Femur (tissue), 1 donor: ENCODE measurements at regions not wholly inside any gene's neighbourhood (a gene's known extent, or its start where the extent isn't known, plus 50 kb on each side); places are given as distances from the start of the nearest gene placed in this dataset.

Experiments used
- DNase-seq: peaks from one replicate; pipeline ENCODE4 v3.0.0-alpha.2; 2017

DNA sequence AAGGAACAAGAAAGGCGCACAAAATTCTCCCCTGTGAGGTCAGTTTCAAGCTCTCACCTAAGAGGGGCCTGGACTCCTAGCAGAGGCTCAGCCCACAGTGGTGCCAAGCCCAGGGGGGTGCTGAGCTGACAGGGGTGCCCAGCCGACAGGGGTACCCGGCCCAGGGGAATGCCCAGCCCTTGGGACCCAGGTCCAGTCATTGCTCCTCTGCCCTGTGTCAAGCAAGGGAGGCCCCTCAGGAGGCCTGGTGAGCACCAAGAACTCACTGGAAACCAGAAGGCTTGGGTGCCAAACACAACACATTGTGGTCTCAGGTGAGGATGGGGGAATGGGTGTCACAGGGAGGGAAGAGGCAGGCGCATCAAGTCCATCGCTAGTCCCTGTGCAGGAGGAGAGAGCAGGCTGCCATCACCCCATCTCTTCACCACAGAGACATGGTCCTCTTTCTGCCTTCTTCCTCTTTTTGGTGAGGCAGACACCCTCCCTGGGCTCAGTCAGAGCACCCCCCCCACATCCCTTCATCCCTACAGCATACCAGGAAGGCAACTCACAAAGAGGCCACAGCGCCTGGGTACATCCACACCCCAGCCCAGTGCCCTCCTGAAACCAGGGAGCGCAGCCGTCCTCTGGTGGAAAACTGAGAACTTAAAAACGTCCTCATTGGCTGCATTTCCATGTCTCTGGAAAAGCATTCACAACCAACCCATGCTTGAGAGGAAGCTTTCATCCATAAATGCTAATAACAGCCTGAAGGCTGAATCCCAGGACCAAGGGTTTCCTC lies 111.3 kb downstream of the BANF2 start:
- DNase-seq: peak; percentile 51

DNA sequence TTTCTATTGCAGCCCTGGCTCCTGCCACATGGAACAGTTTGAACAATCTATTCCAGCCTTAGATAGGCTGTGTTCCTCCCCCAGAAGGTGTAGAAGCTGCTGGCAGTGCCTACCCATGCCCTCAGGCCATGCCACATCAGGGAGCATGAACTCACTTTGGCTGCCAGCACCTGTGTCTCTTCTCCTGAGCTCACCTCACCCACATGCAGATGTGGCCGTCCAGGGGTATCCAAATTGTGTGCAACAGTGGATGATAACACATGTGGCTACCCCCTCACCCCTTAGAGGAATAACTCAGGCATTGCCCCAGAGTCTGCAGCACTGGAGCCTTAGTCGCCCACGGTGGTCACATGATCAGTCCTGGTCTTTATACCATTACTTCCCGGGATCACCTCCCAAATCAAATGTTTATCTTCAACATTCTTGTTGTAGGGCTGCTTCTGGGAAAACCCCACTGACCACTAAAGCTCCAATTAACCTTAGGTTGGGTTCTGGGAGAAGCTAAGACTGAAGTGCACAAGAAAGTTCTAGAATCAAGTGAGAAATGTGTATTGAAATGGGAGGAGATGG lies 110.4 kb downstream of the BANF2 start:
- DNase-seq: no peak

DNA sequence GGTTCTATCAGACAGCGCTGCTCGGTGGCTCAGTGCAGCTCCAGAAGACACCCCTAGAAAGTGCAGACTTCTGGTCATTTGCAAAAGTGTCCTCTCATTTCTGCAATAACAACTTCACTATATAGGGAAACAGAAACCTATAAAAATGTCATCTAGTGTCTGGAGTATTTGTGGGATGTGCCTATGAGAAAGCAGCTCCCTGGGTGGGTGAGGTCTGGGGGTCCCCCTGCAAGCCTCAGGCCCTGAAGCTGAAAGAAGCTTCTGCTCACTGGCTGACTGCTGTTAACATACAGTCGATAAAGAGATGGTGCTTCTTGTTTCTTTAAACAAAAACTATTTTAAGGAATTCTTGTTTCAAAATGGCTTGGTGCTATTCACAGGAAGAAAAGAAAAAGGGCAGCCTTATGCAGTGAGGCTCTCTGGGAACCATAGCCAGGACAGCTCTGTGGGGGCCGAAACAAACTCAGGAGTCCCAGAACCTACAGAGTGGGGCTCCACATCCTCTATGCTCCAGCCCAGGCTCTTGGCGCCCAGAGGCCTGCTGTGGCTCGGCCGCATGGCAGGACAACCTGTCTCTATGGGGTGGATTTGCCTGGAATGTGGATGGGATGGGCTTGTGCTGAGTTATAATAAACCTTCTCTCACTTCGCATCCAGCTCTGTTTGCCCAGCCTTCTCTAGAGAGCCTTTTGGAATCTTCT lies 109.7 kb downstream of the BANF2 start:
- DNase-seq: no peak

DNA sequence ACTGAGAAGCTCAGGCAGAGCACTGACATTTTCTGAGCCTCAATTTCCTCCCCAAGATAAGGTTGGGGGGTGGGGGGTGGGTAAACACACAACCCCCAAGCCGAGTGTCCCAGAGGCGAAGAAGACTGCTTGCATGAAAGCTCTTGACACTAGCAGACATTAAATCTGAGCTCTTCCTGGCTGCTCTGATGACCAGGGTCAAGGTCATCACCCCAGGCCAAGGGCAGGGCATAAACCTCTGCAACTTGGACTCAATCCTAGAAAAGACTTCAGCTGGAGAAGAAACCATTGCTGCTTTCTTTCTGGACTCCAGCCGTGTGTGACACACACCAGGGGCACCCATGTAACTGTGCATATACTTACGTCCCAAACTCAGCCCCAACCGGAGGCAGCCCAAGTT lies 109.0 kb downstream of the BANF2 start:
- no peak for DNase-seq

- peak; percentile 86 for DNase-seq
Observed at GRCh38 chr20:17808357-17808756, 108.6 kb downstream of the BANF2 start.

- no peak for DNase-seq
Observed at GRCh38 chr20:17807651-17808050, 107.9 kb downstream of the BANF2 start.

DNA sequence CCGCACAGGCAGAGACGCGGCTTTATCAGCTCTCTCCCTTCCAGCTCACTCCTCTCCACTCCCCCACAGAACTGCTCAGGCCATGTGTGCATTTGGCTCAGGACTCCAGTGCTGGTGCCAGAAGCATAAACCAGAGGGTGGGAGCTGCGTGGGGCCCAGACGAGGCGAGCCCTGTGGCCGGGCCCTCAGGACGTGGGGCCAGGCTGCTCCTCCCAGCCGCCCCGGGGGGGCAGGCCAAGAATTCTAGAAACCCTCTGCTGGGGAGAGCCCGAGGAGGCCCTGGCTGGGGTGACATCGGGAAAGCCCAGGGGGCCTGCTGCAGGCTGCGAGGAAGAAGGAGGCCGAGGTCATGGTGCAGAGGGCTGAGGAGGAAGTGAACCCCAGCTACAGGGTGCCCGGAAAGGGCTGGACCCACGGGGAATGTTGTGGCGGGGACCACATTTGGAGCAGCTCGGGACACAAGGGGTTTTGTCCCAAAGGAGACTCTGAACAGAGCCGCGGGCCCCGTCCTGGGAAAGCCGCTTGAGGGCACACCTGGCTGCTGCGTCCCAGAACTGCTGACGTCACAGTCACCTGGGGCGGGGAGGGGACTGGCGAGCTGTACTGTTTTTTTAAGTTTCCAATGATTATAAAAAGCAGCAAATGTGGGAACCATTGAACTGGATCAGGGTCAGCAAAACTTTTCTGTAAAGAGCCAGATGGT lies 107.1 kb downstream of the BANF2 start:
- DNase-seq: peak; percentile 94

DNA sequence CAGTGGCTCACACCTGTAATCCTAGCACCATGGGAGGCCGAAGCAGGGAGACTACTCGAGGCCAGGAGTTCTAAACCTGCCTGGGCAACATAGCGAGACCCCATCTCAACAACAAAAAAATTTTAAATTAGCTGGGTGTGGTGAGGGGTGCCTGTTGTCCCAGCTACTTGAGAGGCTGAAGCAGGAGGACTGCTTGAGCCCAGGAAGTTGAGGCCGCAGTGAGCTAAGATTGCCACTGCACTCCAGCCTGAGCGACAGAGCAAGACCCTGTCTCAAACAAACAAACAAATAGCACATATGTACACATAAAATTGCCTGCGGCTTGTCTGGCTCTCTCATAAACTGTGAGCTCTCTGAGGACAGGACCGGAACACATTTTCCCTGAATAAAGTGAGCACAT lies 106.3 kb downstream of the BANF2 start:
- DNase-seq: no peak

DNA sequence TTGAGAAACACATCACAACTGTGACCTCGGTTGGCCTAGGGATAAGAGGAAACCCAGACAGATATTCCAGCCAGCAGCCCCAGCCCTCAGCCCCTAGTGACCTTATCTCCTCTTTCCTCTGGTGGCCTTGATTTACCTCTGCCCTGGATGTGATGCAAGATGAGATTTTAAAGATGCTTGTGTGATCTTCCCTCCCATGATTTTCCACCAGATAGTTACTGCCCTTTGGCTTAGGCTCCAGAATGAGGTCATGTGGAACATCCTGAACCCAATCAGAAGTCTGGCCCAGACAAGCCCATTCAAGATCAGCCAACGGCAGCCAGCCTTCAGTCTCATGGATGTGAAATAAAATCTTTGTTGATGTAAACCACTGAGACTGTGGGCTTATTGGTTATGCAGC lies 104.0 kb downstream of the BANF2 start:
- no peak for DNase-seq

GRCh38 chr20:17799575-17800227 lies 99.9 kb downstream of the BANF2 start:
- no peak for DNase-seq

DNA sequence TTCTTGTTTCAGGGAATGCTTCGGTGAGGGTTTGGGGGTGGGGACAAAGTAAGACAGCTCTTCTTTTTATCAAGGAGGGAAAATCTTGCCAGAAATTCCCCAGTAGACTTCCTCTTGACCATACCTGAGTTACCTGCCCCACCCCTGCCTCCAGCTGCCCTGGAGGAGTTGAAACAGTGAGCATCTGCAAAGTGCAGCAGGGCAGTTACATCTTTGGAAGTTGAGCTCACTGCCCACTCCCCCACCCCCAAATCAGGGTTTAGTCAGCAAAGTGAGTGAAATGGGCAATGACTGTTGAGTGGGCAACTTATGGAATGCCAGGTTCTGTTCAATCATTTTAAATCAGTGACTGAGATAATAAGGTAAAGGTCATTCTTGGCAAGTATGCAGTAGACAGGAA lies 98.8 kb downstream of the BANF2 start:
- DNase-seq: no peak

- DNase-seq: no peak
Observed at GRCh38 chr20:17797579-17797978, 97.8 kb downstream of the BANF2 start.

DNA sequence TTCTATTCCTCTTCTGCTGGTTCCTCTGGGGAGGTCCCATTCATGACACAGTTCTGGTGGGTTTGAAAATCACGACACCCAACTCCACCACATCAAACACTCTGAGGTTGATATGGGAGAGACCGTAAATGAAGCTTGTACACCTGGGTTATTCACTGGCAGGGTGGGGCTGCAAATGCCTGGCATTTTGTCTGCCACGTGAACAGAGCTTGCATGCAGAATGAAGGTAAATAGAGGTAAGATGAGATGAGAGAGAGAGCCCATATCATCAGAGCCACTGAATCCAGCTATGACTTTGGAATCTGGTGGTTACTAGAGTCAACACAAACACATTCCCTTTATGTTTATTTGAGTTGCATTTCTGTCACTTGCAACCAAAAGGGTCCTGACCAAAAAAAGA lies 97.4 kb downstream of the BANF2 start:
- DNase-seq: no peak

DNA sequence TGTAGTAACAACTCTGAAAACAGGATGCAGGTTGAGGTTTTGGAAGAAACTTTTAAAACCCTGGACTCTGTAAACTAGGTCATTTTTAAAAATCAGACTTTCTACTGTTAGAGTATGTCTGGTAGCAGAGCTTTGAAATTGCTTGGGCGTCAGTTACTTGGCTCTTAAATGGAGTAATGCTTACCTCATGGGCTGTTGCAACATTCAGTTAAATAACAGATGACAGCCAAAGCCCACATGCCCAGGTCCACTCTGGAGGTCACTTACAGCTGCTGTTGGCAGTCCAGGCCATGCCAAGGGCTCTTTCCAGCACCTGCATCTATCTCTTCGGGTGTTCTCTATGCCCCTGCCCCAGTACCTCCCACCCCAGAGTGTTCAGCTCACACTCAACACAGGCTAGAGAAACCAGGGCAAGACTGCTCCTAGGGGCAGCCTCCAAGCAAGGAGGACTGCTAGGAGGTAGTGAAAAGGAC lies 96.4 kb downstream of the BANF2 start:
- peak; percentile 53 for DNase-seq

- DNase-seq: no peak
Observed at GRCh38 chr20:17795501-17796071, 95.8 kb downstream of the BANF2 start.

- no peak for DNase-seq
Observed at GRCh38 chr20:17795003-17795402, 95.2 kb downstream of the BANF2 start.

- DNase-seq: no peak
Observed at GRCh38 chr20:17794400-17794799, 94.6 kb downstream of the BANF2 start.

- no peak for DNase-seq
Observed at GRCh38 chr20:17793986-17794385, 94.2 kb downstream of the BANF2 start.

- peak; percentile 55 for DNase-seq
Observed at GRCh38 chr20:17790296-17790695, 90.5 kb downstream of the BANF2 start.

- DNase-seq: no peak
Observed at GRCh38 chr20:17787816-17788215, 88.0 kb downstream of the BANF2 start.

- peak; percentile 81 for DNase-seq
Observed at GRCh38 chr20:17786221-17786718, 86.5 kb downstream of the BANF2 start.
